Osteoblast (primary cell): ENCODE measurements at regions not wholly inside any gene's neighbourhood (a gene's known extent, or its start where the extent isn't known, plus 50 kb on each side); places are given as distances from the start of the nearest gene placed in this dataset.

Experiments
- DNase-seq: peaks from one replicate; pipeline ENCODE4 v3.0.0; 2011; ENCODE audit warnings: low spot score, mixed read lengths; ENCODE audit not compliant: insufficient read length; ENCODE audit errors: missing footprints
- H2AFZ ChIP-seq: 2 replicates; pipeline ENCODE4 v1.6.0; 2011; ENCODE audit warnings: mild to moderate bottlenecking, low read length
- H3K27ac ChIP-seq: 2 replicates; pipeline ENCODE4 v1.5.1; 2011; ENCODE audit warnings: mild to moderate bottlenecking, low read depth, low read length, moderate library complexity
- H3K27me3 ChIP-seq: 2 replicates; pipeline ENCODE4 v1.6.0; 2012; ENCODE audit warnings: mild to moderate bottlenecking, control low read depth, inconsistent platforms, low read length, moderate library complexity; ENCODE audit not compliant: insufficient read depth
- H3K36me3 ChIP-seq: 2 replicates; pipeline ENCODE4 v1.5.1; 2011; ENCODE audit warnings: mild to moderate bottlenecking, low read length, control low read depth, moderate library complexity; ENCODE audit not compliant: insufficient read depth
- H3K4me1 ChIP-seq: 2 replicates; pipeline ENCODE4 v1.5.1; 2011; ENCODE audit warnings: mild to moderate bottlenecking, low read length, control low read depth, moderate library complexity; ENCODE audit not compliant: insufficient read depth
- H3K4me2 ChIP-seq: 2 replicates; pipeline ENCODE4 v1.6.0; 2011; ENCODE audit warnings: mild to moderate bottlenecking, low read length; ENCODE audit not compliant: insufficient read depth
- H3K4me3 ChIP-seq: fragments of 200-600 bp; sonication (generic); 3 replicates; pipeline ENCODE4 v1.5.1; 2012; ENCODE audit warnings: mild to moderate bottlenecking, low read length, inconsistent platforms; ENCODE audit not compliant: insufficient read depth
- H3K79me2 ChIP-seq: 2 replicates; pipeline ENCODE4 v1.6.0; 2012; ENCODE audit warnings: mild to moderate bottlenecking, low read length, control low read depth, inconsistent platforms; ENCODE audit not compliant: insufficient read depth
- H3K9me3 ChIP-seq: 2 replicates; pipeline ENCODE4 v1.5.1; 2011; ENCODE audit warnings: low read depth, low read length, control low read depth
- H4K20me1 ChIP-seq: 2 replicates; pipeline ENCODE4 v1.6.0; 2012; ENCODE audit warnings: mild to moderate bottlenecking, low read length, control low read depth; ENCODE audit not compliant: insufficient read depth
- TF ChIP-seq, protein P1 (sequence below): IDR thresholded peaks from 2 replicates; pipeline ENCODE4 v1.5.1; 2011; ENCODE audit warnings: mild to moderate bottlenecking, low read depth, low read length, moderate library complexity; ENCODE audit errors: extremely low read depth

- H2AFZ ChIP-seq: no peak overlapping the region
- no peaks in the 10 kb centered on the region for H3K79me2 ChIP-seq
- H3K9me3 ChIP-seq: no peaks in the 10 kb centered on the region
- H3K4me2 ChIP-seq: no peak overlapping the region
- no peak for DNase-seq
- no peak overlapping the region for H3K27ac ChIP-seq
- TF ChIP-seq, protein P1, sequence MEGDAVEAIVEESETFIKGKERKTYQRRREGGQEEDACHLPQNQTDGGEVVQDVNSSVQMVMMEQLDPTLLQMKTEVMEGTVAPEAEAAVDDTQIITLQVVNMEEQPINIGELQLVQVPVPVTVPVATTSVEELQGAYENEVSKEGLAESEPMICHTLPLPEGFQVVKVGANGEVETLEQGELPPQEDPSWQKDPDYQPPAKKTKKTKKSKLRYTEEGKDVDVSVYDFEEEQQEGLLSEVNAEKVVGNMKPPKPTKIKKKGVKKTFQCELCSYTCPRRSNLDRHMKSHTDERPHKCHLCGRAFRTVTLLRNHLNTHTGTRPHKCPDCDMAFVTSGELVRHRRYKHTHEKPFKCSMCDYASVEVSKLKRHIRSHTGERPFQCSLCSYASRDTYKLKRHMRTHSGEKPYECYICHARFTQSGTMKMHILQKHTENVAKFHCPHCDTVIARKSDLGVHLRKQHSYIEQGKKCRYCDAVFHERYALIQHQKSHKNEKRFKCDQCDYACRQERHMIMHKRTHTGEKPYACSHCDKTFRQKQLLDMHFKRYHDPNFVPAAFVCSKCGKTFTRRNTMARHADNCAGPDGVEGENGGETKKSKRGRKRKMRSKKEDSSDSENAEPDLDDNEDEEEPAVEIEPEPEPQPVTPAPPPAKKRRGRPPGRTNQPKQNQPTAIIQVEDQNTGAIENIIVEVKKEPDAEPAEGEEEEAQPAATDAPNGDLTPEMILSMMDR: no peak
- no peak overlapping the region for H3K4me3 ChIP-seq
- H3K4me1 ChIP-seq: no peaks in the 10 kb centered on the region
- H3K27me3 ChIP-seq: no peaks in the 10 kb centered on the region
- no peaks in the 10 kb centered on the region for H4K20me1 ChIP-seq
- H3K36me3 ChIP-seq: no peaks in the 10 kb centered on the region
These were observed 467.6 kb upstream of the CFAP20DC start for GRCh38 chr3:59517388-59517787.

DNA sequence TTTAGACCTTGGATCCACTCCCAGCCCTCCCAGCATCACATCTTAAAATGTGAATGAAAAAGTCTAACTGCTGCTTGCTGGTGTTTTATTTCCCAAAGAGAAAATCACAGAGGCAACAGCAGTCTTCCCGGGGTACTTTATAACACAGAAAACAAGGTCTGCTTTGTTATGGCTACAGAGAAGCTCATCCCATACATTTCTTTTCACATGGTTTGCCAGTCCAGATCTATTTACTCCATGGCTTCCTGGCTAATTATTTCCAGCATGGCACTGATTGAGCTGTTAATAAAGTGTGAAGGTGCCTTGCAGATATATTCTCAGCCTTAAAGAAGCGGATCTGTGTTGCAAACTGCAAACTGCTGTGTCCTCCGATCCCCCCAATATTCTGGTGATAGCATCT is 466.1 kb upstream of the CFAP20DC start:
- H3K4me3 ChIP-seq: no peak overlapping the region
- H2AFZ ChIP-seq: no peak overlapping the region
- TF ChIP-seq, protein P1: no peak
- no peaks in the 10 kb centered on the region for H3K4me1 ChIP-seq
- no peak for DNase-seq
- H3K36me3 ChIP-seq: no peaks in the 10 kb centered on the region
- no peaks in the 10 kb centered on the region for H3K79me2 ChIP-seq
- H3K27ac ChIP-seq: no peak overlapping the region
- H3K4me2 ChIP-seq: no peak overlapping the region
- no peaks in the 10 kb centered on the region for H4K20me1 ChIP-seq
- no peaks in the 10 kb centered on the region for H3K27me3 ChIP-seq
- no peaks in the 10 kb centered on the region for H3K9me3 ChIP-seq

DNA sequence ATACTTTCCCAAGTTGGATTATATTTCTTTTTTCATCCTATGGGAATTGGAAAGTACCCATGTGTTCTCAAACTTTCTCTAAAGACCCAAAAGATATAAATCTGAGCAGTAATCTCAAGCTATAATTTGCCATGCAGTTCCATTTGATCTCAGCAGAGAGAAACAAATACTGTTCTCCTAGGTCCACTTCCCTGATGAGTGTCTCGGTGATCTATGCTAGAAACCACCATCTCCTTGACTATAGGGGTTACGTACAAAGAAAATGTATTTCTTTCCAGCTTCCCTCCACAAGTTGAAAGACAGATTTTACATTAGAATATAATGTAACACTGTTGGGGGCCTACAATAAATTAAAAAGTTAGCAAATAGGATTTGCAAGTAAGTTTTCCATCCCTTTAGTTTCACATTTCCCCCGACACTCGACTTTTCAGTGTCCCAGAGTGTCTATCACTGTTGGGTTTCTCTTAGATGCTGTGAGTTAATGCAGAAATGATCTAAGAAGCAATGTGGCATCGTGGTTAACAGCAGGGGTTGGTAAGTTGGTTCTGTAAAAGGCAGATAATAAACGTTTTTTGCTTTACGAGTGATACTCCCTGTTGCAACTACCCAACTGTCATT is 465.1 kb upstream of the CFAP20DC start:
- H3K27me3 ChIP-seq: no peaks in the 10 kb centered on the region
- H3K27ac ChIP-seq: no peak overlapping the region
- H3K79me2 ChIP-seq: no peaks in the 10 kb centered on the region
- H3K4me1 ChIP-seq: no peaks in the 10 kb centered on the region
- no peak for DNase-seq
- H3K9me3 ChIP-seq: no peaks in the 10 kb centered on the region
- no peaks in the 10 kb centered on the region for H4K20me1 ChIP-seq
- no peak overlapping the region for H3K4me2 ChIP-seq
- no peaks in the 10 kb centered on the region for H3K36me3 ChIP-seq
- no peak overlapping the region for H3K4me3 ChIP-seq
- no peak overlapping the region for H2AFZ ChIP-seq
- TF ChIP-seq, protein P1: no peak

GRCh38 chr3:59513570-59513969 is 463.7 kb upstream of the CFAP20DC start:
- no peak for DNase-seq
- Histone ChIP-seq H4K20me1 (no peaks in the 10 kb centered on the region), H3K4me1 (no peaks in the 10 kb centered on the region), H3K4me2 (no peak overlapping the region), H3K36me3 (no peaks in the 10 kb centered on the region), H3K9me3 (no peaks in the 10 kb centered on the region), H2AFZ (no peak overlapping the region), H3K27me3 (no peaks in the 10 kb centered on the region), H3K79me2 (no peaks in the 10 kb centered on the region), H3K27ac (no peak overlapping the region), H3K4me3 (no peak overlapping the region)
- TF ChIP-seq, protein P1: no peak
